DND-41 (cell line): ENCODE measurements at regions not wholly inside any gene's neighbourhood (a gene's known extent, or its start where the extent isn't known, plus 50 kb on each side); places are given as distances from the start of the nearest gene placed in this dataset.

Experiments used
- ATAC-seq: fragments of 200-7000 bp; cut with Tn5 transposase; 3 replicates; pipeline ENCODE4 v1.9.1; 2021; ENCODE audit warnings: low read depth; ENCODE audit not compliant: insufficient read depth
- DNase-seq: peaks from one replicate; pipeline ENCODE4 v3.0.0-alpha.2; 2020
- H2AFZ ChIP-seq: 2 replicates; pipeline ENCODE4 v1.6.0; 2012; ENCODE audit warnings: low read depth, low read length
- H3K27ac ChIP-seq: 2 replicates; pipeline ENCODE4 v1.5.1; 2012; ENCODE audit warnings: low read length, inconsistent platforms
- H3K27me3 ChIP-seq: fragments of 200-600 bp; sonication (generic); 2 replicates; pipeline ENCODE4 v1.6.0; 2012; ENCODE audit warnings: low read length, mild to moderate bottlenecking, inconsistent platforms; ENCODE audit not compliant: insufficient read depth, poor library complexity
- H3K36me3 ChIP-seq: 2 replicates; pipeline ENCODE4 v1.5.1; 2012; ENCODE audit warnings: low read length, inconsistent platforms; ENCODE audit not compliant: insufficient read depth
- H3K4me1 ChIP-seq: 2 replicates; pipeline ENCODE4 v1.5.1; 2012; ENCODE audit warnings: mild to moderate bottlenecking, low read length; ENCODE audit not compliant: insufficient read depth
- H3K4me2 ChIP-seq: 2 replicates; pipeline ENCODE4 v1.6.0; 2012; ENCODE audit warnings: mild to moderate bottlenecking, moderate library complexity, low read length, inconsistent platforms; ENCODE audit not compliant: insufficient read depth
- H3K4me3 ChIP-seq, 2 experiments: fragments of 200-600 bp in 1 of 2; shearing (Covaris generic) in 1 of 2; 2 replicates each; pipeline ENCODE4 v1.5.1; 2012 to 2016; ENCODE audit warnings: inconsistent platforms in 2 of 2, low read length in 2 of 2, mild to moderate bottlenecking in 2 of 2, low read depth in 1 of 2, moderate library complexity in 1 of 2
- H3K79me2 ChIP-seq: 2 replicates; pipeline ENCODE4 v1.6.0; 2012; ENCODE audit warnings: low read length, inconsistent platforms; ENCODE audit not compliant: insufficient read depth
- H3K9ac ChIP-seq: 2 replicates; pipeline ENCODE4 v1.6.0; 2012; ENCODE audit warnings: low read depth, mild to moderate bottlenecking, inconsistent platforms, low read length, moderate library complexity
- H3K9me3 ChIP-seq: 2 replicates; pipeline ENCODE4 v1.5.1; 2012; ENCODE audit warnings: low read length, moderate library complexity, mild to moderate bottlenecking, inconsistent platforms; ENCODE audit not compliant: insufficient read depth, severe bottlenecking
- H4K20me1 ChIP-seq: 2 replicates; pipeline ENCODE4 v1.6.0; 2012; ENCODE audit warnings: low read length; ENCODE audit not compliant: insufficient read depth
- CTCF ChIP-seq: IDR thresholded peaks from 2 replicates; pipeline ENCODE4 v1.5.1; 2012; ENCODE audit warnings: borderline replicate concordance, low read length, moderate library complexity, mild to moderate bottlenecking; ENCODE audit not compliant: poor library complexity, severe bottlenecking; ENCODE audit errors: extremely low read depth
- EZH2 ChIP-seq: IDR thresholded peaks from 3 replicates; pipeline ENCODE4 v1.6.1; 2012; ENCODE audit warnings: borderline replicate concordance, low read depth, mild to moderate bottlenecking, moderate library complexity, low read length, inconsistent platforms; ENCODE audit not compliant: severe bottlenecking

DNA sequence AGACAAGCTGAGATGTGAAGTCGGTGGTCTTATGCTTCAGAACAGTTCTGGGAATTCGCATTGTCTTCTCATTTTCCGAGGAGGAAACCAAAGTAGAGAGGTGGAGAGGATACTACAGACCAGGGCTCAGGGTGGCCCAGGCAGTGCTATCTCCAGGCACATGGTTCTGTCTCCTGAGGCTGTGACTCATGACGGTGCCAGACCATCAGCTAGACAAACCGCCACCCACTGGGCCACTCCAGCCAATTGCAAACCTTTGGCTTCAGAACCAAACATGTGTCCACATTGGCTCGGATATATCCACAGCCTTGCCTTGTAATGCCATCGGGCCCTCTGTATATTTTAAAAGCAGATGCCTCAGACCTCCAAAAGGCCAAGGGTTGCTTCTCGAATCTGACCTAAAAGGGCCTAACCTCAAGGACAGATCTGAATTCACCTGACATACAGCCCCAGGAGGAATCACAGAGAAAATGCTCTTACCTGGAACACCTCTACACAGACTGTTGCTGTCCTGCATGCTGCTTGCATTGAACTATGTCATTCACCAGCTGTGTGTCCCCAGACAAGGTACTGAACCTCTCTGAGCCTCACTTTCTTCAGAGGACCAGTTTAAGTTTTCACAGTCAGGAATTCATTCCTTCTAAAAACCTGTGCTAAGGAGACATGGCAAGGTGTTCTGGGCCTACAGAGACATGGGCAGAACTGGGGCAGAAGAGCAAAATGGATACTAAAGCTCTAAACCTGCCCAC lies 224.9 kb upstream of the JUN start:
- H2AFZ ChIP-seq, result no peak overlapping the region
- no peaks in the 10 kb centered on the region for H3K4me1 ChIP-seq
- H4K20me1 ChIP-seq, result no peaks in the 10 kb centered on the region
- ATAC-seq (no peak), DNase-seq (no peak)
- no peaks in the 10 kb centered on the region for H3K27me3 ChIP-seq
- H3K9ac ChIP-seq, result no peak overlapping the region
- H3K27ac ChIP-seq, result no peak overlapping the region
- TF ChIP-seq CTCF (no peak), EZH2 (no peak)
- no peak overlapping the region for H3K4me3 ChIP-seq
- H3K36me3 ChIP-seq, result no peaks in the 10 kb centered on the region
- H3K9me3 ChIP-seq, result no peaks in the 10 kb centered on the region
- no peak overlapping the region for H3K4me2 ChIP-seq
- H3K79me2 ChIP-seq, result no peaks in the 10 kb centered on the region

DNA sequence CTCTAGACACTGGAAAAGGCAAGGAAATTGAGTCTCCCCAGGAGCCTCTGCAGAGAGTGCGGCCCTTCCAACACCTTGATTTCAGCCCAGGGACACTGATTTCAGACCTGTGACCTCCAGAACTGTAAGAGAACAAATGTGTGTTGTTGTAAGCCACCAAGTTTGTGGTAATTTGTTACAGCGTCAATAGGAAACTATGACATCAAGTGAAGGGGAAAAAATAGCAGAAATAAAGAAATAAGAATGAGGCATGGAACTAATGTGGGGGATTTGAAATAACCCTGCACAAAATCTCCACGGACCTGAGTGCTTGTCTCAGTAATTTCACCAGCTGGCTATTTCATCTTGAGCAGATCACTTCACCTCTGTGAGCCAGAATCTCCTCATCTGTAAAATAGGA lies 227.8 kb upstream of the JUN start:
- Histone ChIP-seq H3K4me2 (no peak overlapping the region), H3K79me2 (no peaks in the 10 kb centered on the region), H3K4me3 (no peak overlapping the region), H3K9me3 (no peaks in the 10 kb centered on the region), H3K27ac (no peak overlapping the region), H3K36me3 (no peaks in the 10 kb centered on the region), H4K20me1 (no peaks in the 10 kb centered on the region), H3K9ac (no peak overlapping the region), H2AFZ (no peak overlapping the region), H3K4me1 (no peaks in the 10 kb centered on the region), H3K27me3 (no peaks in the 10 kb centered on the region)
- no peak for ATAC-seq
- no peak for DNase-seq
- TF ChIP-seq CTCF (no peak), EZH2 (no peak)

DNA sequence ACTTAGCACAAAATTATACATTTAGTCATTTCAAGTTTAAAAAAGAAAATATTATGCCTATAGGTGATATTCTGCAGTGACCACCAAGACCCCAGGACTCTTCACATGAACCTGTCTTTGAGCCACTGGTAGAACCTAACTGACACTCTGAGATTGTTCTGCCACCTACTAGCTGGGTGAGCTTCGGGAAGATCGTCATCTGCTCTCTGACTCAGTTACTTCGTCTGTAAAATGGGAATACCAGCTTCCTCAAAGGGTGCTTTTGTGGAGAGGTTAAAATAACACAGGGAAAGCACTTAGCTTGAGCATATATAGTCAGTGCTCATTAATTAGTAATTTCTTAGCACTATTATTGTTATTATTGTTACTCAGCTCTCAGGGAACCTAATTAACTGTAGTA lies 228.5 kb upstream of the JUN start:
- no peak overlapping the region for H3K4me2 ChIP-seq
- no peaks in the 10 kb centered on the region for H3K36me3 ChIP-seq
- H3K27ac ChIP-seq, result no peak overlapping the region
- TF ChIP-seq EZH2 (no peak), CTCF (no peak)
- no peak overlapping the region for H3K9ac ChIP-seq
- no peaks in the 10 kb centered on the region for H4K20me1 ChIP-seq
- DNase-seq, result no peak
- H3K27me3 ChIP-seq, result no peaks in the 10 kb centered on the region
- H3K4me3 ChIP-seq, result no peak overlapping the region
- H2AFZ ChIP-seq, result no peak overlapping the region
- no peak for ATAC-seq
- no peaks in the 10 kb centered on the region for H3K79me2 ChIP-seq
- no peaks in the 10 kb centered on the region for H3K4me1 ChIP-seq
- H3K9me3 ChIP-seq, result no peaks in the 10 kb centered on the region
